HepG2 (cell line): ENCODE measurements at regions not wholly inside any gene's neighbourhood (a gene's known extent, or its start where the extent isn't known, plus 50 kb on each side); places are given as distances from the start of the nearest gene placed in this dataset.

ENCODE experiments used
- CEBPZ ChIP-seq: IDR thresholded peaks from 2 replicates; pipeline ENCODE4 v1.6.1; 2012; ENCODE audit warnings: low read length, improper control_type of control experiment
- CTCF ChIP-seq: sonication (generic); formaldehyde crosslinking; IDR thresholded peaks from 2 replicates; pipeline ENCODE4 v1.5.0; 2020; ENCODE audit warnings: mild to moderate bottlenecking, missing genetic modification reagents, moderate library complexity
- EP300 ChIP-seq, 3 experiments: sonication (generic) in 1 of 3; formaldehyde crosslinking in 1 of 3; IDR thresholded peaks; 2 replicates each; pipeline versions ENCODE4 v1.5.1 to v1.6.1; 2011 to 2020; ENCODE audit warnings: low read depth in 2 of 3, low read length in 2 of 3, borderline replicate concordance in 1 of 3, improper control_type of control experiment in 1 of 3, mild to moderate bottlenecking in 1 of 3, missing genetic modification reagents in 1 of 3, moderate library complexity in 1 of 3
- HOXA7 ChIP-seq: sonication (generic); formaldehyde crosslinking; IDR thresholded peaks from 2 replicates; pipeline ENCODE4 v1.8.1; 2022; ENCODE audit warnings: mild to moderate bottlenecking, missing genetic modification reagents, moderate library complexity
- KDM5A ChIP-seq: fragments of 200-600 bp; sonication (generic); IDR thresholded peaks from 2 replicates; pipeline ENCODE4 v1.7.0; 2018; ENCODE audit warnings: antibody characterized with exemption, mild to moderate bottlenecking, low read length, borderline replicate concordance
- PHF20 ChIP-seq: sonication (generic); formaldehyde crosslinking; IDR thresholded peaks from 2 replicates; pipeline ENCODE4 v1.5.0; 2020; ENCODE audit warnings: mild to moderate bottlenecking, missing genetic modification reagents
- TAF1 ChIP-seq: sonication (generic); formaldehyde crosslinking; IDR thresholded peaks from 2 replicates; pipeline ENCODE4 v1.4.0; 2020; ENCODE audit warnings: missing genetic modification reagents
- ZBTB1 ChIP-seq: sonication (generic); formaldehyde crosslinking; IDR thresholded peaks from 2 replicates; pipeline ENCODE4 v1.4.0; 2020; ENCODE audit warnings: missing genetic modification reagents, borderline replicate concordance
- ZNF354B ChIP-seq: sonication (generic); formaldehyde crosslinking; IDR thresholded peaks from 2 replicates; pipeline ENCODE4 v1.8.0; 2022; ENCODE audit warnings: mild to moderate bottlenecking, missing genetic modification reagents
- ZNF512B ChIP-seq: sonication (generic); formaldehyde crosslinking; IDR thresholded peaks from 2 replicates; pipeline ENCODE4 v1.5.1; 2020; ENCODE audit warnings: missing genetic modification reagents, mild to moderate bottlenecking, borderline replicate concordance
- ZNF513 ChIP-seq: sonication (generic); formaldehyde crosslinking; conservative IDR thresholded peaks from 2 replicates; pipeline ENCODE4 v1.5.0; 2020; ENCODE audit warnings: missing genetic modification reagents
- ZNF773 ChIP-seq: sonication (generic); formaldehyde crosslinking; IDR thresholded peaks from 2 replicates; pipeline ENCODE4 v1.4.0; 2020; ENCODE audit warnings: missing genetic modification reagents, borderline replicate concordance

- TF ChIP-seq ZNF354B (CRISPR knock-in tag) = no peak
- no peak for TF ChIP-seq CTCF (CRISPR knock-in tag)
- TF ChIP-seq PHF20 (CRISPR knock-in tag) = no peak
- no peak for TF ChIP-seq ZNF773 (CRISPR knock-in tag)
- no peak for TF ChIP-seq EP300 (IDR thresholded peaks at IDR 0.05; ENCODE audit: low read depth in 2 of 2, low read length in 2 of 2)
- TF ChIP-seq EP300 (CRISPR knock-in tag; IDR thresholded peaks at IDR 0.05; ENCODE audit: borderline replicate concordance) = no peak
- no peak for TF ChIP-seq HOXA7
- TF ChIP-seq KDM5A = no peak
- TF ChIP-seq ZBTB1 (CRISPR knock-in tag) = no peak
- no peak for TF ChIP-seq ZNF512B
- no peak for TF ChIP-seq ZNF513 (CRISPR knock-in tag)
- no peak for TF ChIP-seq CEBPZ
- TF ChIP-seq TAF1 = no peak
Observed at GRCh38 chr1:60898987-60899386, 183.4 kb upstream of the NFIA start.
